T-helper 2 cell (primary cell): ENCODE measurements at regions not wholly inside any gene's neighbourhood (a gene's known extent, or its start where the extent isn't known, plus 50 kb on each side); places are given as distances from the start of the nearest gene placed in this dataset.

Experiments
- DNase-seq, 5 experiments: peaks; one replicate each; pipeline versions ENCODE4 v3.0.0 to v3.0.0-alpha.2; 2012 to 2022

GRCh38 chr14:42872786-42873185 is 1266.1 kb downstream of the LRFN5 start:
- DNase-seq = no peak

GRCh38 chr14:42869681-42870080 is 1263.0 kb downstream of the LRFN5 start:
- DNase-seq = no peak

DNA sequence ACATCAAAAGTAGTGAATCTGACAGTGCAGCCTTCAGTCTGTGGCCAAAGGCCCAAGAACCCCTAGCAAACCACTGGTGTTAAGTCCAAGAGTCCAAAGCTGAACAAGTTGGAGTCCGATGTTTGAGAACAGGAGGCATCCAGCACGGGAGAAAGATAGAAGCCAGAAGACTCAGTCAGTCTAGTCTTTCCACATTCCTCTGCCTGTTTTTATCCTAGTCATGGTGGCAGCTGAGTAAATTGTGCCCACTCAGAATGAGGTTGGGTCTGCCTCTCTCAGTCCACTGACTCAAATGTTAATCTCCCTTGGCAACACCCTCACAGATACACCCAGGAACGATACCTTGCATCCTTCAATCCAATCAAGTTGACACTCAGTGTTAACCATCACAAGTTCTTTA is 1255.4 kb downstream of the LRFN5 start:
- DNase-seq = no peak

GRCh38 chr14:42860371-42860770 is 1253.7 kb downstream of the LRFN5 start:
- DNase-seq = no peak

GRCh38 chr14:42856106-42856505 is 1249.4 kb downstream of the LRFN5 start:
- DNase-seq = no peak

GRCh38 chr14:42855085-42855484 is 1248.4 kb downstream of the LRFN5 start:
- no peak for DNase-seq

GRCh38 chr14:42854061-42854460 is 1247.4 kb downstream of the LRFN5 start:
- DNase-seq = no peak

DNA sequence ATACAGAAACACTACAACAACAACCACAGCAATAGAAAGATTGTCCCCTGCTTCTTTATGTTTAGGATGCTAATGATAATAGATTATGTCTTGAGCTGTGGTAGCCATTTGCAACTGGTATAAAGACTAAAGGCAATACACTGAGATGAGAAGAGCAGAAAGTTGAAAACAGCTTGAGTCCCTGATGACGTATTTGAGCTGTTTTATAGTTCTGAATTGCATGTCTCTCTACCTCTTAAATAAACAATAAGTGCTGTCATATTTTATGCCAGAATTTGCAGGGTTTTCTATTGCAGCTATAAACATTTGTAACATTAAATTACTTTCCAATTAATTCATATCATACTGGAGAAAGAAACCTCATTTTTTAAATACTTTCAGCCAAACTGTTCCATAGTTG is 1242.0 kb downstream of the LRFN5 start:
- no peak for DNase-seq

- DNase-seq = no peak
These were observed 1208.1 kb downstream of the LRFN5 start for GRCh38 chr14:42814817-42815216.

DNA sequence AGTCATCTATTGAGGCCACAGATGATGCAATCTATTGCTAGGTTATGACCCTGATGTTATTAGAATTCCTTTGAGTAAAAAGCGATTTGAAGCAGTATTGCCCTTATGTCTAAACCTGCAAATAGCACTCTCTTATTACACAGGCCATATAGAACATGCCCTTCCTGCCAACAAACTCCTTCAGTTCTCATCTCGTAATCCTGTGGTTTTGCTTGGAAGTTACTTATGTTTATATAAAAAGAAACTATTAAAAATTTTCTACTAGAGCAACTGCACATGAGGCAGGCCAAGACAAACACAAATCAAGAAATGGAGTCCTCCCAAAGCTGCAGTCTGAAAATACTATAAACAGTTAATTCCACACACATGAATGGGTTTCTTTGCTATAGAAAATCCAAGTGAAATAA is 1200.2 kb downstream of the LRFN5 start:
- DNase-seq = no peak

DNA sequence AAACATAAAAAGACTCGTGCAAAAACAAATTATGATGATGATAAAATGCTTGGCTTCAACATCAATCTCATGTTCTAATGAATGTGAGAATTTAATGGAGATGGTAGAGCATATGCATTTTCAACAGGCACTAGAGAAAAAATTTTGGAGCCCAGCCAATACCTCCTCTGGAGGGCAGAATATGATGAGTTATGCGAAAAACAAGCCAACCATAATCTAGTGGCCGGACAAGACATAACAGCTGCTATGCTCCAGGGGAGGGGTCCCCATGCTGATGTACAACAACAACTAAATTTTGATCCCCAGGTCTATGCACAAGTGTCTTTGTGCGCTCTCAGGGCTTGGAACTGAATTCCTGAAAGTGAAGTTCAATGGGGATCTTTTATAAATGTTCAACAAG is 1197.5 kb downstream of the LRFN5 start:
- DNase-seq = no peak

DNA sequence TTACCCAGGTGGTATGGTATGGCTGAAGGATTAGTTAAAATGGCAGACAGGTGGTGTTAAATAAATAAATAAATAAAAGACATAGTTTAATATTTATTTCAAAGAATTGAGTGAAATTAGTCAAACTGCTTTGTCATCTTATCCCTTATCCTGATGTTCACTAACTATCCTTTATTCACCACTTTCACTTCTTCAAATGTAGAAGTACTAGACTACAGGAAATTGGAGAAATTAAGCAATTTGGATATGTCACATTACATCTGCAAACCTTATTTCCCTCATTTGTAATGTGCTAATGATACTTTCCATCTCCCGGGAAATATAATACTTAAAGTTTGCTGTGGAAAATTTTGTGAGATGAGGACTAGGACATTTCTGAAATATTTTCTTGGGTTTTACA is 1195.7 kb downstream of the LRFN5 start:
- no peak for DNase-seq

DNA sequence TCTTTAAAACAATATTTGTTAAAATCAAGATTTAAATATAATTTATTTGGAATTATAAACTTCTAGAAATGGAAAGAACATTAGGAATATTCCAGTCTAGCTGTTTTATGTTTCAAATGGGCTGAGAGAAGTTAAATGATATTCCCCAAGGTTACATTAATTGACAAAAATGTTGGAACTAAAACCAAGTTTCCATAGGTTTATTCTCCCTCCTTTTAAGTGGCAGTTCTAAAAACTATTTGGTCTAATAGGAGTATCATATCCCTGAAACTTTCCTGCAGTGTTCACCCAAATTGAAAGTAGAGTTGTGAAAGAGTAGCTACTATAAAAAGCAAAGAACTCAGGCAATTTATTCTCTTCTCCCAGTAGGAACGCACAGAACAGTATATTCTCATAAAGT is 1185.5 kb downstream of the LRFN5 start:
- DNase-seq = no peak

GRCh38 chr14:42782754-42783153 is 1176.1 kb downstream of the LRFN5 start:
- DNase-seq = no peak

DNA sequence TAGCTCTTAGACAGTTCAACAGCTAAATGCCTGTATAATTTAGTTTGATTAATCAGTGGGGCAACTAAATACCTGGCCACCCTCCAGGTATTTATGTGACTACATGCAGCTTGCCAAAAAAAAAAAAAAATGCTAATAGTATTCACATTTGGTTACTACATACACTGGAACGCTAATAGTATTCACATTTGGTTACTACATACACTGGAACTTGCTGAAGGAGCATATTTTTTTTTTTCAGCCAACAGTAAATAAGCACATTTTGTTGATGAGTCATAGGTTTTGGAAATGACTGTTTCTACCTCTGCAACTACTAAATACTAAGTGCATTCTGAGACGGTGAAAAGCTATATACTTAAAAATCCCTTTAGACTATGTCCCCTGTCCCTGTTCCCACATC is 1172.3 kb downstream of the LRFN5 start:
- DNase-seq = no peak

DNA sequence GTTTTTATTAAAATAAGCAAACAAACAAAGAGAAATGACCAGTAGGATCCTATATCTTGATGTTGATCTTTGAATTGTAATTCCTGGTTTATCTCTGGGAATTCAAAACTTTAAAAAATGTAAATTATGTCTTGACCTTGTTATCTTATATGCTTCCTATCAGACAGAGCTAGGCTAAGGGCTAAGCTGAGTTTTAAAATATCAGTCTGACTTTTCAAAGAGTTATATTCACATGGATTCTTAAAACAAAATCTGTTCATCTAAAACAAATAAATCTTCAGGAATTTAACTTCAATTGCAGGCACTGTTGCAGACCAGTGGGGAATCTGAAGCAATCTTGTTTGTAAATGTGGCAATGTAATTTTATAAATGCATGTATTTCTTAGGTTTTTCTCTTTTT is 1144.1 kb downstream of the LRFN5 start:
- no peak for DNase-seq

DNA sequence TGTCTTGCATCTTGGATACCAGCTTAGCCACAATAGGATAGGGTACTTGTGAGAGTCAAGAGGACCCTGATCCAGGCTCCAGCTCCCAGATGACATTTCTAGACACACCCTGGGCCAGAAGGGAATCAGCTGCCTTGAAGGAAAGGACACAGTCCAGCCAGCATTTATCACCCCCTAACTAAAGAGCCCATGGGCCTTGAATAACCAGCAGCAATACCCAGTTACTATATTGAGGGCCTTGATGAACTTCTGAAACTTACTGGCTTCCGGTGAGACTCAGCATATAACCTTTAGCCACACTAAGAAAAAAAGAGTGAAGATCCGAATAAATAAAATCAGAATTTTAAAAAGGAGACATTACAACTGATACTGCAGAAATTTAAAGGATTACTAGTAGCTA is 1135.4 kb downstream of the LRFN5 start:
- no peak for DNase-seq

DNA sequence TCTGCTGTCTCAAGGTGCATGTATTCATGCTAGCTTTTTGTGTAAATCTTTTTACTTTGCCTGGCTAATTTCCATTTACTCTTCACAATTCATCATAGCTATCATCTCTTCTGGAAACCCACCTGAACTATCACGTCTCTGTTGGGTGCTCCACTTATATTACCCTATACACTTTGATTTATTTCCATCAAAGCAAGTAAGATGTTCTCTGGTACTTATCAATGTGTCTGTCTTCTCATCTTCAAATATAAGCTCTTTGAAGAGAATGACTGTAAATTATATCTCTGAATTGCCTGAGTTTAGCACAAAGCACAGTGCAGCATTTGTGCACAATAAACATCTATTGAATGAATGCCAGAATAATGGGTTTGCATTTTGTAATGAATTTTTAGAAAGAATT is 1129.7 kb downstream of the LRFN5 start:
- no peak for DNase-seq

DNA sequence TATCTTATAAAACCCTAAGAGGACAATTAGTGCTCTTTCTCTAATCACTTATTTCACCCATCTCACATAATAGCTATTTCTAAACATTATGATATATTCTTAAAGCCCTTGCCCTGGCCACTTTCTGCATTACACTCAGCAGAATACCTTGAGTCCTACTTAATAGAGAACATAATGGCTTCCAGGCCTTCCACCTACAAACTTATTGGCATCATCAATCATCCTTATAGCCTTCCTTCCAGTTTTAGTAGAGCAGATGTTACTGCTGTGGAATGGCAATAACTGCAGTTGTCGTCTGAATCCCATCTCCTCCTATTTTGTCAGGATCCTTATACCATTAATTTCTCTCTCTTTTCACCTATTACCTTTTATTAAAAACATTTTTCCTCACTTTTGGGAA is 1127.4 kb downstream of the LRFN5 start:
- DNase-seq = no peak

GRCh38 chr14:42732005-42732404 is 1125.3 kb downstream of the LRFN5 start:
- no peak for DNase-seq

DNA sequence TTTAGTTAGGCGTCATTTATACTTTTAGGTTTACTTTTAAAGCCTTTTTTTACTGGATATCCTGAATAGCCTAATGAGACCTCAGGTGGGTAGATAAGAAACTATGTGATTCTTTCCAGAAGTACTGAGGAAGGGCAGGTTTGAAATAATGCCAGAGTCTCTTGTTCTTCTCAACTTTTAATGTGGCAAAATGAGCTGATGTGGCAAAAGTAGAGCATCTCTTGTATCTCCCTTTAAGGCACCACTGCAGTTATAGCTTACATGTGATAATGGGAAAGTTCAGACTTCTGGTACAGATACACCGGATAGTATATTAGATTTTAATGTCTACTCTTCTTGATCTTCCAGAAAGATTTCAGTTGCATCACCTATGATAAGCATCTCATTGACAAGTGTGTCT is 1124.8 kb downstream of the LRFN5 start:
- DNase-seq = no peak

DNA sequence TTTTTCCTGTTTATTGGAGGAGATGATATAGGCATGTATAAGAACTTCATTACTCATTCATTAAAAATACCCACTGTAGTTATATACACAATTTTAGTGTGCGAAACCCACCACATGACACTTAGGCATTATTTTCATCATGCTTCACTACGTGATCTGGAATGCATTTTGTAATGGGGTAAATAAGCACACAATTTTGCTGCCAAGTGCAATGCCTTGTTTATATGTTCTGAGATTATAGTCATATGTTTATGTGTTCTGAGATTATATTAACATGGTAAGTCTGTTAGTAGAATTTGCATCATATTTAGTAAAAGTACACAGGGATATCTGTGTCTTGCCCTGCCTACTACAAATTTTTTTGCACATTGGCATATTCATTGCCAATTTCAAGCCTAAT is 1123.0 kb downstream of the LRFN5 start:
- DNase-seq = no peak

DNA sequence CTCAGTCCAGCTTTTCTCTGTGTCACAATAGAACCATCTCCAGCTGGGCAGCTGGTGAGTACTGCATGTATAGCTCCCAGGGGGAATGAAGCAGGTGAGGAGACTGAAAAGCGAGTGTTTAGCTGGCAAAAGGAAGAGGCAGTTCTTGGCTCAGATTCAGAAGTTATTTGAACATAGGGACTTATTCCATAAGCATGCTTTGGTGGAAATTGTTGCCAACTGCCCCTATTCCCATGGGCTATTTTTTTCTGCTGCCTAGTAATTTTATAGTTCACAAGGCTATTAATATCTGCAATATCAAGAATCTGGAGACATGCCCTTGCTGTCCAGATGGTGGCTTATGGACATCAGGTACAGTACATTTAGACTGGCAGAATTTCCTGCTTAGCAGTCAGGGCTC is 1112.7 kb downstream of the LRFN5 start:
- no peak for DNase-seq

GRCh38 chr14:42715316-42715715 is 1108.6 kb downstream of the LRFN5 start:
- DNase-seq = no peak

DNA sequence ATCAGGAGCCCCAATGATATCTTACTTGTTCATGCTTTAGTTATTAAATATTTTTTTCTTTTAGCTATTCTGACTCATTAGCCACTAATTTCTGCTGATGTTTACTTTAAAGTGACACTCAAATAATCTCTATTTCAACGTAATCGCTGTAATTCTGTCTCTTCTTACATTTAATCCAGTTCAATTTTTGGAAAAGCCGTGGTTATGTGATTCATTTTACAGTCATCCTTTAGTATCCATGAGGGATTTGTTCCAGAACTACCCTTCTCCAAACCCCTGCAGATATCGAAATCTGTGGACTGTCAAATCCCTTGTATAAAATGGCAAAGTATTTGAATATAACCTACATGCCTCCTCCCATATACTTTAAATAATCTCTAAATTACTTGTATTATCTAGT is 1103.4 kb downstream of the LRFN5 start:
- no peak for DNase-seq

- no peak for DNase-seq
These were observed 1096.8 kb downstream of the LRFN5 start for GRCh38 chr14:42703501-42703900.
